Kidney epithelial cell (primary cell): ENCODE measurements at regions not wholly inside any gene's neighbourhood (a gene's known extent, or its start where the extent isn't known, plus 50 kb on each side); places are given as distances from the start of the nearest gene placed in this dataset.
"Not testable (repeated sequence)": the region's sequence is repeated elsewhere in the genome, so short reads cannot be mapped to it uniquely, and the experiment has no call there.

Source experiments
- DNase-seq: peaks from one replicate; pipeline ENCODE4 v3.0.0-alpha.2; 2010; ENCODE audit warnings: low read depth
- H3K27me3 ChIP-seq: 2 replicates; pipeline ENCODE4 v1.6.0; 2011; ENCODE audit warnings: low read length; ENCODE audit not compliant: control insufficient read depth, insufficient read depth
- H3K36me3 ChIP-seq: 2 replicates; pipeline ENCODE4 v1.5.1; 2011; ENCODE audit warnings: low read length; ENCODE audit not compliant: control insufficient read depth, insufficient read depth
- H3K4me3 ChIP-seq: 2 replicates; pipeline ENCODE4 v1.5.1; 2011; ENCODE audit warnings: low read depth, mild to moderate bottlenecking, control low read depth, low read length
- TF ChIP-seq, protein P1 (sequence below): IDR thresholded peaks from 2 replicates; pipeline ENCODE4 v1.5.1; 2011; ENCODE audit warnings: mild to moderate bottlenecking, moderate library complexity, low read length, control low read depth, inconsistent platforms; ENCODE audit not compliant: insufficient read depth, poor library complexity, severe bottlenecking

DNA sequence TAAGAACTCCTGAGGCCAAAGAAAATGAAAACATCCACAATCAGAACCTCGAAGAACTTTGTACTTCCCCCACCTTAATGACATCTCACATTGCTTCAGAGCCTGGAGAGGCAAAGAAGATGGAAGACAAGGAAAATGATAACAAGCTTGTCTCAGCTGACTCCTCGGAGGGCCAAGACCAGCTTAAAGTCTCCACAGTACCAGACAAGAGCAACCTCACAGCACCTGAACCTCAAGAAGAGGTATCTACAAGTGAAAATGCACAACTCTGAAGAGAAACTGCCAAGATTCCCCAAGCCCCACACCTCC lies 97.5 kb downstream of the HNRNPD start:
- no peaks in the 10 kb centered on the region for H3K27me3 ChIP-seq
- H3K36me3 ChIP-seq: no peaks in the 10 kb centered on the region
- no peak for DNase-seq
- no peak overlapping the region for H3K4me3 ChIP-seq
- TF ChIP-seq, protein P1, sequence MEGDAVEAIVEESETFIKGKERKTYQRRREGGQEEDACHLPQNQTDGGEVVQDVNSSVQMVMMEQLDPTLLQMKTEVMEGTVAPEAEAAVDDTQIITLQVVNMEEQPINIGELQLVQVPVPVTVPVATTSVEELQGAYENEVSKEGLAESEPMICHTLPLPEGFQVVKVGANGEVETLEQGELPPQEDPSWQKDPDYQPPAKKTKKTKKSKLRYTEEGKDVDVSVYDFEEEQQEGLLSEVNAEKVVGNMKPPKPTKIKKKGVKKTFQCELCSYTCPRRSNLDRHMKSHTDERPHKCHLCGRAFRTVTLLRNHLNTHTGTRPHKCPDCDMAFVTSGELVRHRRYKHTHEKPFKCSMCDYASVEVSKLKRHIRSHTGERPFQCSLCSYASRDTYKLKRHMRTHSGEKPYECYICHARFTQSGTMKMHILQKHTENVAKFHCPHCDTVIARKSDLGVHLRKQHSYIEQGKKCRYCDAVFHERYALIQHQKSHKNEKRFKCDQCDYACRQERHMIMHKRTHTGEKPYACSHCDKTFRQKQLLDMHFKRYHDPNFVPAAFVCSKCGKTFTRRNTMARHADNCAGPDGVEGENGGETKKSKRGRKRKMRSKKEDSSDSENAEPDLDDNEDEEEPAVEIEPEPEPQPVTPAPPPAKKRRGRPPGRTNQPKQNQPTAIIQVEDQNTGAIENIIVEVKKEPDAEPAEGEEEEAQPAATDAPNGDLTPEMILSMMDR: no peak

DNA sequence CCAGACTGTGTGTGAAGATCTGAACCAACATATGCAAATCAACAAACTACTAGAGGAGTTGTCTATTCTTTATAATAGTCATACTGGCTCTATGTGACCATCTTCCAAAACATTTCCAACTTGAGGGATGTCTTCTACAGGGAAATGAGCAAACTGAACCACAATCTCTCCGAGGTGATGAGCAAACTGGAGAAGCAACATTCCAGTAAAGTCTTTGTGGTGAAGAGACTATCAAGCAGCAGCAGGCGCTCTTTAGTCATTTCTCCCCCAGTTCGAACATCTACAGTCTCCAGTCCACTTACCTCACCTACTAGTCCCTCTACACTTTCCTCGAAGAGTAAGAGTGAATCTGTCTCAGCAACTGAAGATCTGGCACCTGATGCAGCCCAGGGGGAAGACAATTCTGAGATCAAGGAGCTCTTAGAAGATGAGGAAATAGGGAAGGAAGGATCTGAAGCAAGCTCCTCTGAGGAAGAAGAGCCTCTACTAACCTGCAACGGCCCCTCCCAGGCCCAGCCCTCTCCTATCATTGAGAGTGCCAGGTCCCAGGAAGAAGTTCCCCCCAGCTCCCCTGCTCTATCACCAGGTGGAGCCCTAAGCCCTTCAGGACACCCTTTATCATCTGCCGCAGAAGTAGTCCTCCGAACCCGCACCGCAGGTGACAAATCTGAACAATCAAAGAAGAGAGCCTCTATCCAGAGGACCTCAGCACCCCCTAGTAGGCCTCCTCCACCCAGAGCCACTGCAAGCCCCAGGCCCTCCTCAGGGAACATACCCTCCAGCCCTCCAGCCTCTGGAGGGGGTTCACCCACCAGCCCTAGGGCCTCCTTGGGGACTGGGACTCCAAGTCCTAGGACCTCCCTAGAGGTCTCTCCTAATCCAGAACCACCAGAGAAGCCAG lies 98.1 kb downstream of the HNRNPD start:
- Histone ChIP-seq H3K27me3 (no peaks in the 10 kb centered on the region), H3K4me3 (no peak overlapping the region), H3K36me3 (no peaks in the 10 kb centered on the region)
- TF ChIP-seq, protein P1: no peak
- no peak for DNase-seq

DNA sequence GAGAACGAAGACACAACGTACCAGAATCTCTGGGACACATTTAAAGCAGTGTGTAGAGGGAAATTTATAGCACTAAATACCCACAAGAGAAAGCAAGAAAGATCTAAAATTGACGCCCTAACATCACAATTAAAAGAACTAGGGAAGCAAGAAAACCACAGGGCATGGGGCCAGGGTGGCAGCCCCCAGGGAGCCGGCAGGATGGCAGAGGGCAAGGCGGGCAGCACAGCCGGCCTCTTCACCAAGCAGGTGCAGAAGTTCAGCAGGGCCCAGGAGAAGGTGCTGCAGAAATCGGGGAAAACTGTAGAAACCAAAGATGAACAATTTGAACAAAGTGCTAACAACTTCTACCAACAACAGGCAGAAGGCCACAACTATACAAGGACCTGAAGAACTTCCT lies 99.1 kb downstream of the HNRNPD start:
- not testable (repeated sequence) for H3K36me3 ChIP-seq, DNase-seq, H3K4me3 ChIP-seq, H3K27me3 ChIP-seq

DNA sequence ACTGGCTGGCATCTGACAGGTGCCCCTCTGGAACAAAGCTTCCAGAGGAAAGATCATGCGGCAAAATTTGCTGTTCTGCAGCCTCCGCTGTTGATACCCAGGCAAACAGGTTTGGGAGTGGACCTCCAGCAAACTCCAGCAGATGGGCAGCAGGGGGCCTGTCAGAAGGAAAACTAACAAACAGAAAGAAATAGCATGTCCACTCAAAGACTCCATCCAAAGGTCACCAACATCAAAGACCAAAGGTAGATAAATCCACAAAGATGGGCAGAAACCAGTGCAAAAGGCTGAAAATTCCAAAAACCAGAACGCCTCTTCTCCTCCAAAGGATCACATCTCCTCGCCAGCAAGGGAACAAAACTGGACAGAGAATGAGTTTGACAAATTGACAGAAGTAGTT lies 101.3 kb downstream of the HNRNPD start:
- not testable (repeated sequence) for H3K36me3 ChIP-seq, H3K27me3 ChIP-seq, DNase-seq, H3K4me3 ChIP-seq

DNA sequence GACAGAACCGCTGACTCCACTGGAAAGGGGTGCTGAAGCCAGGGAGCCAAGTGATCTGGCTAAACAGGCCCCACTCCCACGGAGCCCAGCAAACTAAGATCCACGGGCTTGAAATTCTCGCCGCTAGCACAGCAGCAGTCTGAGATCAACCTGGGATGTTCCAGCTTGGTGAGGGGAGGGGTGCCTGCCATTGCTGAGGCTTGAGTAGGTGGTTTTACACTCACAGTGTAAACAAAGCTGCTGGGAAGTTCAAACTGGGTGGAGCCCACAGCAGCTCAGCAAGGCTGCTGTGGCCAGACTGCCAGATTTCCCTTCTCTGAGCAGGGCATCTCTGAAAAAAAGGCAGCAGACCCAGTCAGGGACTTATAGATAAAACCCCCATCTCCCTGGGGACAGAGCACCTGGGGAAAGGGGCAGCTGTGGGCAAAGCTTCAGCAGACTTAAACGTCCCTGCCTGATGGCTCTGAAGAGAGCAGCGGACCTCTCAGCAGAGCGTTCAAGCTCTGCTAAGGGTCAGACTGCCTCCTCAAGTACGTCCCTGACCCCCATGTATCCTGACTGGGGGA lies 101.8 kb downstream of the HNRNPD start:
- not testable (repeated sequence) for H3K27me3 ChIP-seq, H3K36me3 ChIP-seq, H3K4me3 ChIP-seq, DNase-seq

DNA sequence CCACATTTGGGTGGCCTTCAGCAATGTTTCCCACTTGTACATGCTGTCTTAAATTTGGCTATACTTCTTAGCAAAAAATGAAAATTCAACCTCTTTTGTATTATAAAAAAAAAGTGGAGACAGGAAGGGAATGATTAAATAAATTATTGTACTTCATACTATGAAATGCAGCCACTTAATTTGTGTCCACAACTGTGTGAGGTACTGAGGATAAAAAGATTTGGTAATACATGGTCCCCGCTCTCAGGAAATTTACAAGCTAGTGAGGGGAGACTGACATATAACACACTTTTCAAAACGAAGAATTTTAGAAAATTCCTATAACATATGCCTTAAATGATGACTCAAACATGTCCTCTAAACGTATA lies 105.0 kb downstream of the HNRNPD start:
- Histone ChIP-seq H3K36me3 (no peaks in the 10 kb centered on the region), H3K4me3 (no peak overlapping the region), H3K27me3 (no peaks in the 10 kb centered on the region)
- TF ChIP-seq, protein P1: no peak
- DNase-seq: no peak

DNA sequence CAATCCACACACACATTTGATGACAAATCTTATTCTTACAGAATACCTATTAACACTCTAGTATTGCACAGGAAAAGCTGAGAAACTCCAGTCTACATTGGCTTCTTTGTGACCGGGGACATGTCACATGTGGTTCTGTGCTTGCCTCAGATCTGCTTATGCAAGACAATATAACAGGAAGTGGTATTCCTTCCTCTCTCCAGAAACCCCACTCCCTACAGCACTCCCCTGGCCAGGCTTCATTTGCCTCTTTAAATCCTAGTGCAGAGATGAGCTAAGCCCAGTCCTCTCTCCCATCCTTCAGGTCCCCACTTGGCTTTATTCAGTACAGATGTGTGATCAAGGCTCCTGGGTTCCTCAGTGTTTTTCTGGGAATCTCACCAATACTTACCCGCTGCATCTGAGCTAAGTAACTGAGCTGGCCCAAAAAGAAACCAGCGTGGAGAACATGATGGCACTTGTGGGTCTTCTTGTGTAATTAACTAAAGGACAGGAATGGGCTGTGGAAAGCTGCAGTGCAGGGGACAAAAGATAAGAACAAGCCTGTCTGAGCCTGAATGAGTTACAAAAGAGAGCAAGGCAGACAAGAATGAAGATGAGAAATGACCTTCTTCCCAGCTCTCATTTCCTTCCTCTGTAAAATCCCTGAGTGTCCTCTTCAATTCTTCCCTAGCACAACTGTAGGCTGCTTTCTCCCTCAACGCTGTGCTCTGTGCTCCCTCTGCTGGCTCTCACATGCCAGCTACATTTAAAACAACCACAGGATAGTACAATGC lies 105.6 kb downstream of the HNRNPD start:
- peak; percentile 25 for DNase-seq
- Histone ChIP-seq H3K36me3 (no peaks in the 10 kb centered on the region), H3K27me3 (no peaks in the 10 kb centered on the region), H3K4me3 (no peak overlapping the region)
- TF ChIP-seq, protein P1: peak; percentile 90
